HG03280 (cell line): ENCODE measurements at regions not wholly inside any gene's neighbourhood (a gene's known extent, or its start where the extent isn't known, plus 50 kb on each side); places are given as distances from the start of the nearest gene placed in this dataset.

Source experiments
- ATAC-seq: cut with Tn5 transposase; IDR thresholded peaks from one replicate; pipeline ENCODE4 v1.9.1; 2021; ENCODE audit warnings: mild to moderate bottlenecking, moderate library complexity; ENCODE audit not compliant: unreplicated experiment

GRCh38 chr6:139497345-139497961 is 123.0 kb upstream of the CITED2 start:
- no peak for ATAC-seq

GRCh38 chr6:139496654-139497344 is 122.4 kb upstream of the CITED2 start:
- no peak for ATAC-seq

- no peak for ATAC-seq
Observed at GRCh38 chr6:139494376-139494990, 120.0 kb upstream of the CITED2 start.

- peak; percentile 56 for ATAC-seq
Observed at GRCh38 chr6:139490482-139490881, 116.0 kb upstream of the CITED2 start.

GRCh38 chr6:139486476-139486799 is 112.0 kb upstream of the CITED2 start:
- no peak for ATAC-seq

- ATAC-seq, result no peak
Observed at GRCh38 chr6:139485742-139486475, 111.5 kb upstream of the CITED2 start.

GRCh38 chr6:139485185-139485584 is 110.7 kb upstream of the CITED2 start:
- ATAC-seq, result no peak

GRCh38 chr6:139483079-139483478 is 108.6 kb upstream of the CITED2 start:
- no peak for ATAC-seq

- ATAC-seq, result no peak
Observed at GRCh38 chr6:139482287-139482686, 107.8 kb upstream of the CITED2 start.

- no peak for ATAC-seq
Observed at GRCh38 chr6:139480356-139481165, 106.1 kb upstream of the CITED2 start.

GRCh38 chr6:139479433-139480222 is 105.2 kb upstream of the CITED2 start:
- ATAC-seq, result no peak

- no peak for ATAC-seq
Observed at GRCh38 chr6:139475646-139476045, 101.2 kb upstream of the CITED2 start.

GRCh38 chr6:139475241-139475640 is 100.8 kb upstream of the CITED2 start:
- no peak for ATAC-seq

- no peak for ATAC-seq
Observed at GRCh38 chr6:139474145-139475108, 100.0 kb upstream of the CITED2 start.

- no peak for ATAC-seq
Observed at GRCh38 chr6:139473731-139474130, 99.3 kb upstream of the CITED2 start.

- no peak for ATAC-seq
Observed at GRCh38 chr6:139473231-139473701, 98.8 kb upstream of the CITED2 start.

GRCh38 chr6:139472351-139473015 is 98.0 kb upstream of the CITED2 start:
- no peak for ATAC-seq

GRCh38 chr6:139470997-139471396 is 96.5 kb upstream of the CITED2 start:
- ATAC-seq, result no peak
